Astrocyte (in vitro differentiated cells and primary cell): ENCODE measurements at regions not wholly inside any gene's neighbourhood (a gene's known extent, or its start where the extent isn't known, plus 50 kb on each side); places are given as distances from the start of the nearest gene placed in this dataset.

Experiments
- DNase-seq: peaks from one replicate; pipeline ENCODE4 v3.0.0-alpha.2; 2010; ENCODE audit warnings: low read depth
- FAIRE-seq: peaks from 2 replicates; lab custom pipeline; 2011; peaks lifted over from hg19 to GRCh38; lab: Jason Lieb, UNC
- H2AFZ ChIP-seq: 2 replicates; pipeline ENCODE4 v1.6.0; 2012; ENCODE audit warnings: low read depth, low read length, inconsistent platforms
- H3K27ac ChIP-seq: 2 replicates; pipeline ENCODE4 v1.5.1; 2011; ENCODE audit warnings: low read depth, low read length, inconsistent platforms
- H3K27me3 ChIP-seq: 2 replicates; pipeline ENCODE4 v1.6.0; 2011; ENCODE audit warnings: low read length, inconsistent platforms; ENCODE audit not compliant: insufficient read depth
- H3K36me3 ChIP-seq: 2 replicates; pipeline ENCODE4 v1.5.1; 2011; ENCODE audit warnings: low read length, inconsistent platforms; ENCODE audit not compliant: insufficient read depth
- H3K4me1 ChIP-seq: 2 replicates; pipeline ENCODE4 v1.5.1; 2011; ENCODE audit warnings: low read length, inconsistent platforms; ENCODE audit not compliant: insufficient read depth
- H3K4me2 ChIP-seq: 2 replicates; pipeline ENCODE4 v1.6.0; 2012; ENCODE audit warnings: low read length, inconsistent platforms
- H3K4me3 ChIP-seq: 2 replicates; pipeline ENCODE4 v1.5.1; 2011; ENCODE audit warnings: low read depth, mild to moderate bottlenecking, low read length, inconsistent platforms; ENCODE audit not compliant: insufficient read depth
- H3K79me2 ChIP-seq: 2 replicates; pipeline ENCODE4 v1.6.0; 2012; ENCODE audit warnings: mild to moderate bottlenecking, low read length, inconsistent platforms; ENCODE audit not compliant: insufficient read depth
- H3K9ac ChIP-seq: 2 replicates; pipeline ENCODE4 v1.6.0; 2012; ENCODE audit warnings: mild to moderate bottlenecking, low read length, inconsistent platforms
- H3K9me3 ChIP-seq: 2 replicates; pipeline ENCODE4 v1.5.1; 2012; ENCODE audit warnings: low read depth, mild to moderate bottlenecking, low read length, inconsistent platforms; ENCODE audit not compliant: insufficient read depth
- H4K20me1 ChIP-seq: 2 replicates; pipeline ENCODE4 v1.6.0; 2012; ENCODE audit warnings: low read length, inconsistent platforms; ENCODE audit not compliant: insufficient read depth
- H3K27ac Mint-ChIP-seq: one replicate; pipeline ENCODE4 v1.8.0; 2021; ENCODE audit warnings: mild to moderate bottlenecking, mixed read lengths; ENCODE audit not compliant: unreplicated experiment
- H3K27me3 Mint-ChIP-seq: one replicate; pipeline ENCODE4 v1.8.0; 2021; ENCODE audit warnings: low read depth, mixed read lengths; ENCODE audit not compliant: unreplicated experiment
- H3K36me3 Mint-ChIP-seq: one replicate; pipeline ENCODE4 v1.8.0; 2021; ENCODE audit warnings: low read depth, mixed read lengths; ENCODE audit not compliant: unreplicated experiment
- H3K4me1 Mint-ChIP-seq: one replicate; pipeline ENCODE4 v1.8.0; 2021; ENCODE audit warnings: low read depth, mixed read lengths; ENCODE audit not compliant: unreplicated experiment
- H3K4me3 Mint-ChIP-seq: one replicate; pipeline ENCODE4 v1.8.0; 2021; ENCODE audit warnings: mild to moderate bottlenecking, moderate library complexity, mixed read lengths; ENCODE audit not compliant: unreplicated experiment
- H3K9me3 Mint-ChIP-seq: one replicate; pipeline ENCODE4 v1.8.0; 2021; ENCODE audit warnings: mild to moderate bottlenecking, mixed read lengths; ENCODE audit not compliant: unreplicated experiment
- CTCF ChIP-seq: IDR thresholded peaks from 2 replicates; pipeline ENCODE4 v1.5.1; 2011; ENCODE audit warnings: low read depth, mild to moderate bottlenecking, inconsistent platforms, low read length, moderate library complexity; ENCODE audit not compliant: insufficient read depth
- EZH2 ChIP-seq: IDR thresholded peaks from 2 replicates; pipeline ENCODE4 v1.6.1; 2012; ENCODE audit warnings: mild to moderate bottlenecking, low read length, inconsistent platforms; ENCODE audit not compliant: insufficient read depth

GRCh38 chr12:68414988-68415387 lies 82.8 kb upstream of the MDM1 start:
- Mint-ChIP-seq H3K9me3 (no peaks in the 10 kb centered on the region), H3K36me3 (no peaks in the 10 kb centered on the region), H3K27ac (no peak overlapping the region), H3K4me1 (no peaks in the 10 kb centered on the region), H3K4me3 (no peak overlapping the region), H3K27me3 (no peaks in the 10 kb centered on the region)
- H4K20me1 ChIP-seq: no peaks in the 10 kb centered on the region
- no peak for FAIRE-seq
- no peaks in the 10 kb centered on the region for H3K79me2 ChIP-seq
- no peak overlapping the region for H3K27ac ChIP-seq
- H3K9me3 ChIP-seq: no peaks in the 10 kb centered on the region
- no peak overlapping the region for H3K4me3 ChIP-seq
- H2AFZ ChIP-seq: no peak overlapping the region
- H3K36me3 ChIP-seq: no peaks in the 10 kb centered on the region
- no peak overlapping the region for H3K9ac ChIP-seq
- no peak for TF ChIP-seq CTCF
- TF ChIP-seq EZH2: no peak
- DNase-seq: no peak
- peaks cover under 1% of the 10 kb centered on the region for H3K4me1 ChIP-seq
- no peaks in the 10 kb centered on the region for H3K27me3 ChIP-seq
- no peak overlapping the region for H3K4me2 ChIP-seq

- no peaks in the 10 kb centered on the region for H3K9me3 Mint-ChIP-seq
- H3K36me3 Mint-ChIP-seq: no peaks in the 10 kb centered on the region
- no peaks in the 10 kb centered on the region for H3K27me3 Mint-ChIP-seq
- Histone ChIP-seq H3K36me3 (no peaks in the 10 kb centered on the region), H3K9me3 (no peaks in the 10 kb centered on the region), H3K9ac (no peak overlapping the region), H3K27ac (no peak overlapping the region), H3K4me3 (no peak overlapping the region), H3K27me3 (no peaks in the 10 kb centered on the region), H3K4me1 (peaks cover 8% of the 10 kb centered on the region), H3K4me2 (no peak overlapping the region), H2AFZ (no peak overlapping the region), H3K79me2 (no peaks in the 10 kb centered on the region), H4K20me1 (no peaks in the 10 kb centered on the region)
- peaks cover 11% of the 10 kb centered on the region for H3K4me1 Mint-ChIP-seq
- DNase-seq: no peak
- no peak for FAIRE-seq
- no peak overlapping the region for H3K27ac Mint-ChIP-seq
- TF ChIP-seq CTCF (no peak), EZH2 (no peak)
- no peak overlapping the region for H3K4me3 Mint-ChIP-seq
These were observed 84.2 kb upstream of the MDM1 start for GRCh38 chr12:68416350-68416749.

- Mint-ChIP-seq H3K4me3 (no peak overlapping the region), H3K4me1 (peaks cover 11% of the 10 kb centered on the region), H3K27ac (no peak overlapping the region), H3K27me3 (no peaks in the 10 kb centered on the region), H3K9me3 (no peaks in the 10 kb centered on the region), H3K36me3 (no peaks in the 10 kb centered on the region)
- H3K4me1 ChIP-seq: peaks cover 8% of the 10 kb centered on the region
- H3K36me3 ChIP-seq: no peaks in the 10 kb centered on the region
- no peaks in the 10 kb centered on the region for H3K79me2 ChIP-seq
- no peak overlapping the region for H2AFZ ChIP-seq
- DNase-seq (peak; percentile 40), FAIRE-seq (no peak)
- TF ChIP-seq CTCF (no peak), EZH2 (no peak)
- H3K4me3 ChIP-seq: no peak overlapping the region
- H3K27ac ChIP-seq: no peak overlapping the region
- H4K20me1 ChIP-seq: no peaks in the 10 kb centered on the region
- H3K9ac ChIP-seq: no peak overlapping the region
- H3K9me3 ChIP-seq: no peaks in the 10 kb centered on the region
- no peaks in the 10 kb centered on the region for H3K27me3 ChIP-seq
- H3K4me2 ChIP-seq: no peak overlapping the region
These were observed 84.7 kb upstream of the MDM1 start for GRCh38 chr12:68416826-68417225.
